Superior temporal gyrus (tissue), 1 donor: ENCODE measurements at regions not wholly inside any gene's neighbourhood (a gene's known extent, or its start where the extent isn't known, plus 50 kb on each side); places are given as distances from the start of the nearest gene placed in this dataset.
A peak's percentile ranks its signal among the peaks of the same experiment; 100 is the strongest.
"Not testable (repeated sequence)": the region's sequence is repeated elsewhere in the genome, so short reads cannot be mapped to it uniquely, and the experiment has no call there.

Experiments used
- DNase-seq: peaks from one replicate; pipeline ENCODE4 v3.0.0-alpha.2; 2016; ENCODE audit errors: extremely low spot score

DNA sequence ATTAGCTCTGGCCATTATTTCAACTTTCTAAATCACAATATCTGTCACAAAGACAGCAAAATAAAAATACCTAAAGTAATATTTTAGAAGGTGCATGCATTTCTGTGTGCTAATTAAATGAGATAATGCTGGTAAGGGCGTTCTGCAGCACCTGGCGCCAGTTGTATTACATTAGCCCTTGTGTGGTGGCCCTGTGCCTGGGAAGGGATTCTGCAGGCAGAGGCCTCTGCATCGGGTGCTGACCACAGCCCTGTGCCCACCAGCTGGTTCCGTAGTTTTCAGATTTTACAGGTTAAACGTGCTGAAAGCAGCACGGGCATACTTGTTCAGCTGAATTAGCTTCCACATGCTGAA, 157.7 kb upstream of the PRKCQ start:
- DNase-seq = no peak

- no peak for DNase-seq
Measured at GRCh38 chr10:6737080-6737641, 157.1 kb upstream of the PRKCQ start.

DNA sequence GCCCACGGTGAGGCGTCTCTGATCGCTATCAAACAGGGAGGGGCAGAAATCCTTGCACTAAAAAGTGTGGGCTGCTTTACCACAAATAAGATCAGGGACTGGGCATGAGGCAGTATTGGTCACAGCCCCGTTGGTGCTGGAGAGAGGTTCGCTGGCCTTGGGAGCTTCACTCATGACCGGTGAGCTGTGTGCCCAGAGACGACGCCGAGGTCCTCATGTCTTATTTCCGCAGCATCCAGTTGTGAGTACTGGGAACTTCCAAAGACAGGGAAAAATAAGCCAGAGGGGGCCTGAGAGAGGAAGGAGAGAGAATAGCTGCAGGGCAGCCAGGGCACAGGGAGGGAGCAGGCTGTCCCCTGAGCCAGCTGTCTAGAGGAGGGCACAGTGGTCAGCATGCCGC, 154.2 kb upstream of the PRKCQ start:
- DNase-seq = no peak

DNA sequence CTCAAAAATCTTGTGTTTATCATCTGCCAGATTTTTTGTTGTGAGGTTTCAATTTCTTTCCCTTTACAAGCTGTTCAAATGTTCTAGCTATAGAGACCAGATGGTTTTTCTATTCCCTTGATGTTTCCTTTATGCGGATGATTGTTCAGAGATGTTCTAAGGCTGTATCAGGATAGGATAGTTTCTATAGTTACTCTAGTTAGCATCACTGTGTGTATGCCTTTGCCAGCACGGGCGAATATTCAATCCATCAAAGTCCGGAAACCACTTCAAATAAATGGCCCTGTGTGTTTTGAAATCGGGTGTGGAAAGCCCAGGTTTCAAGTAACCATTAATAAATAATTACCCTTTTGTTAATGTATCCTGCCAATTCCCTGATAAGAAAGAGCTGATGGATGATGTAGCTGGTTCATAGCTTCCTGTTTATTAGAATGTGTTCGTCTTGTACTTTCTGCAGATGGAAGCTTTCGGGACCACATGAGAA, 149.8 kb upstream of the PRKCQ start:
- no peak for DNase-seq

GRCh38 chr10:6729071-6729774, 149.1 kb upstream of the PRKCQ start:
- DNase-seq = no peak

- no peak for DNase-seq
Measured at GRCh38 chr10:6726924-6727323, 146.8 kb upstream of the PRKCQ start.

- no peak for DNase-seq
Measured at GRCh38 chr10:6722616-6723004, 142.5 kb upstream of the PRKCQ start.

DNA sequence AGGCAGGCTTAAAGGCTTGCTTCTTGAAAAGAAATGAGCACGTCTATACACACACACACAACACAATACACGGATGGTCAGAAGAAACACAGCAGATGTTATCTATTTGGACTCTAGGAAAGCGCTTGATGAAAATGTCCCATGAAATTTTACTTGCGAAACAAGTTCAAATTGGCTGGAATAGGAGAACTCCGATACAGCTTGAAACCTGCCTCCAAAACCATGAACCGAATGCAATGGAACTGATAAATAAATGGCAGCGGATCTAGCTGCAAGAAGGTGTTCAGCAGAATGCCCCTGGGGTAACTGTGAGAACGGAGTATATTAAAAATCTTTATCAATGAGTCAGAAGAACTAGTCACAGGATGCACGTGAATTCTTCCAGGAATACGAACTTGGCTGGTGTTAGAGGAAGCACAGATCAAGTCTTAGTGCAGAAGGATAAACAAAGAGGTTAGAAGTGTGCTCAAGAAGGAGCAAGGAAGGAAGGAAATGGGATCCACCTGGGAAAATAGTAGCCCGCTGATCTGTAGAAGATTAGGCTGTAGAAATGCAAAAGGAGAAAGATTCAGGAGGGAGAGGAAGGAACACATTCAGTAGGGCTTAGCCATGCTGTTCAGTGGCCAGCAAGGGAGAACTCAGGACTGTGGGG, 142.0 kb upstream of the PRKCQ start:
- no peak for DNase-seq

GRCh38 chr10:6721480-6721879, 141.4 kb upstream of the PRKCQ start:
- DNase-seq = no peak

DNA sequence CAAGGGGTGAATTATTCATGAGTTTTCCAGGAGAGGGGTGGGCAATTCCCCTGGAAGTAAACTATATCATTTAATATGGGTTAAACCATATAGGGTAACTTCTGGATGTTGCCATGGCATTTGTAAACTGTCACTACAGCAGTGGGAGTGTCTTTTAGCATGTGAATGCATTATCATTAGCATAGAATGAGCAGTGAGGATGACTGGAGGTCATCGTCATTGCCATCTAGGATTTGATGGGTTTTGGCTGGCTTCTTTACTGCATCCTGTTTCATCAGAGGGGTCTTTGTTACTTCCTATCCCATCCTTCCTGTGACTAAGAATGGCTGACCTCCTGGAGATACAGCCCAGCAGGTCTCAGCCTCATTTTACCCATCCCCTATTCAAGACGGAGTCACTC, 139.5 kb upstream of the PRKCQ start:
- no peak for DNase-seq

DNA sequence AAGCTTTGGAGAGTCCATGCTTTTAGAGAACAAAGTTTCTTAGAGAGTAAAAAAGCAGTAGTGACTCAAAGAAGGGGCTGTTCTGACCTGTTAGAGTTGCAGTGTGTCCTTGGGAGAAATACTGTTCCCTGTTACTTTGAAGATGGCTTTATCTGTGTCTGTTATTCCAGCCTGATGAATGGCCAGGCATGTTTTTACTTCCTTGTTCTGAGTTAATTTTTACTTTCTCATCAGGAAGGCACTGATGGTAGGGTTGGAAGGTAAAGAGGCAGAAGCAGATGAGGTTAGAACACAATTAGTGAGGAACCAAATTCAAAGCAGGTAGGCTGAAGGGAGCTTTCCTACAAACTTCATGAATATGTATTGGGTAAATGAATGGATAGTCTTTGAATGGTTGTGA, 138.5 kb upstream of the PRKCQ start:
- no peak for DNase-seq

- DNase-seq = no peak
Measured at GRCh38 chr10:6716516-6716915, 136.4 kb upstream of the PRKCQ start.

- no peak for DNase-seq
Measured at GRCh38 chr10:6713716-6714115, 133.6 kb upstream of the PRKCQ start.

DNA sequence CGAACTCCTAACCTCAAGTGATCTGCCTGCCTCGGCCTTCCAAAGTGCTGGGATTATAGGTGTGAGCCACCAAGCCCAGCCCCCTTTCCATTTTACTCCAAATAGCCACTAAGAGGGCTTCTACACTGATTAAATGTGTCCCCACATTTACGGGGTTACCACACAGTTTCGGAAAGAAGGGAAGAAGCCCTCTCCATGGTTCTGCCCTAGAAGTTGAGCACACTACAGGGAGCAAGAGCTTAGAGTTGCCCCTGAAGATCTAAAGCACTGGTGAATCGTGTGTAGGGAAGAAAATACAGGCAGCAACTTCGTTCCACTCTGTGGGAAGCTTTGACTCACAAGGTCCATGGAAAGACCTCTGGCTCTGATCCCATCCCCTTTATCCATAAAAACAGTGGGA, 133.0 kb upstream of the PRKCQ start:
- DNase-seq = no peak

DNA sequence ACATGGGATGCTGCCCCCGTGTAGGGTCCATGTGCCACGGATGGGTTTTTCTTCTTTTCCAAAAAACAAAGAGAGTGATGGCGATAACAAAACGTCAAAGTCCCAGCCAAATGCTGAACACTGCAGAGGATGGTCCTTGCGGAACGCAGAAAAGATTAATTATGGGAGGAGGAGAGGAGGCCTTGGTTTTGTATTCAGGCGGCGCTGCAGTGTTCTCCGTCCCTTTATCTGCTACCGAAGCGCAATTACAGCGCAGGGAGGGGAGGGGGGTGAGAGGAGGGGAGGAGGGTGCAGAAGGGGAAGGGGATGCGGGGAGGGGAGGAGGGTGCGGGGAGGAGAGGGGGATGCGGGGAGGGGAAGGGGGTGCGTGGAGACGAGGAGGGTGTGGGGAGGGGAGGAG, 131.8 kb upstream of the PRKCQ start:
- no peak for DNase-seq

DNA sequence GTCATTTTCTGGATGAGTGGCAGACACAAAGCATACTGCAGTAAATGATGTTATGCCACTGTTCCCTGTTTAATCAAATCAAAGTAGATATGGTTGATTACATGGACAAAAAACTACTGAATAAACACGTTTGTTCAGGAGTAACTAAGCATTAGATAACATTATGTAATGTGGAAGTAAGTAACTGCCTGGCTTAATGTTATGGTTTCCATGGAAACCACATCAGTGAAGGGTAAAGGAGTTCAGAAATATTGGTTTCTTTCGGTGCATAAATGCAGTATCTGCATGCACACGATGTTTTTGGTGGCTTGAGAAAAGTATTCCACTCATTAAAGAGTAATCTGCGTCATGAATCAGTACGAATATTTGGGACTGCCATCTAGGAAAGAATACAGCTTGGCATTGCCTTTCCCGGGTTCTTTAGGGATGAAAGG, 131.3 kb upstream of the PRKCQ start:
- DNase-seq = peak; percentile 69

DNA sequence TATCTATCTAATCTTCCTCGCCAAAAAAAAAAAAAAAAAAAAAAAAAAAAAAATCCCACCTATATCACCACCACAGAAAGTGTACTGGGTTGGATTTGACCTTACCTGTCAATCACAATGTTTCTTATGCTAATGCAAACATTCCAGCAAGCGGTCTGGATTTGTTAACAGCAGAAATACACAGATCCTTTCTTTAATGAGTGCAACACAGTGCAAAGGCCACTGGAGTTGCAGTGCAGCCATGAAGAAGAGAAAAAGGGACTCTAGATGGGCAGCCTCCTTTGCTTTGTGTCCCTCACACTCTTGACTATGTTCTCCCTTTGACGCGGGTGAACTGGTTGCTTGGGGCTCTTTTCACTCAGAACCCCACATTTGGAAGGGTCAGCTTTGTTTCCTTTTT, 127.3 kb upstream of the PRKCQ start:
- DNase-seq = no peak

DNA sequence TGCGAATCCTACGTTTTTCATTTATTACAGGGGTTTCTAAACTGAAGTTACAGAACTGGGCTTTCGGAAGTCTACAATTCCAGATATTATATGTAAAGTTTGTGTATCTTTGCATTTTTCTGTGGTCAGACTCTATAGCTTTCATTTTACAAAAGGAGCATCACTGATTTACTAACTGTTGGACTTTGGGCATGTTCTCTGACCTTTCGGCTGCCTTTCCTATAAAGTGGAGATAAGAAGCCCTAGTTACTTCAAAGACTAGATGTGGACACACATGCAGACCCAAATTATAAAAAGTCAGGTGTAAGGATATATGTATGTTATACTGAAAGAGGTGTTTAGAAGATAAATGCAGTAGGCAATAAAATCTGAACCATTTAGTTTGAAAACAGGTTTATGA, 126.6 kb upstream of the PRKCQ start:
- DNase-seq = no peak

DNA sequence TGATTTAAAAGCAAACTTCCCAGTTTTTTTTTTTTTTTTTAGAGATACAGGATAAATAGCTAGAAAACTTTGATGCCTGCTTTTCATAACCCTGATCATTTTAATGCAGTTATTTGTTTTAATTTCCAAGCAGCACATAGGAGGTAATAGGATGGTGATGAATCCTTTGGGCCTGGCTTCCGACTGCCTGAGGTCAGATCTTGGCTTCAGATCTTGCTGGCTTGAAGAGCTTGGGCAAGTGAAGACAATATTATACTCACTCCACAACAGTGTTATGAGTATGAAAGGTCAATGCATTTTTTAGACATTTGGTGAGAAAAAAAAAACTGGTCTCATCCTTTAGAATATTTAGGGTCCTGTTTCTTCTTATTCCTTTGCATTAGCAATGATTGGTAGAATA, 124.8 kb upstream of the PRKCQ start:
- DNase-seq = no peak

GRCh38 chr10:6702833-6703232, 122.8 kb upstream of the PRKCQ start:
- DNase-seq = not testable (repeated sequence)

- peak; percentile 58 for DNase-seq
Measured at GRCh38 chr10:6702030-6702429, 122.0 kb upstream of the PRKCQ start.

- no peak for DNase-seq
Measured at GRCh38 chr10:6701289-6701688, 121.2 kb upstream of the PRKCQ start.

DNA sequence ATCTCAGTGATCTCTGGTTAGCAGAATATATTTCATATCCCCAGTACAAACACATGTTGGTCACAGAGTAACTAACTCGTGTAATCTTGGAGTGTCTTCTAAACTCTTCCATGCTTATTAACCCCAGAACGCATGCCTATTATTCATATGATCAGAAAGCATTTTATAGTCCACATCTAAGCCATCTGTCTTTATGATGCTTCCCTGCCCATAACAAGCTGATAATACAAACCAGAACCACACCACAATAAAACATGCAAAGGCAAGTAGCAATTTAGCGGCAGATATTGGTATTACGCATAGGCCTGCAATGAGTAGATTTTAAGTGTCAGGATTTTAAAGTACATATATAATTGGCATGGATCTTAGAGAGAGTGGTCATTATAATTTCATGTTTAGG, 120.0 kb upstream of the PRKCQ start:
- no peak for DNase-seq
